ENCODE measurements at regions not wholly inside any gene's neighbourhood (a gene's known extent, or its start where the extent isn't known, plus 50 kb on each side); places are given as distances from the start of the nearest gene placed in this dataset.

DNA sequence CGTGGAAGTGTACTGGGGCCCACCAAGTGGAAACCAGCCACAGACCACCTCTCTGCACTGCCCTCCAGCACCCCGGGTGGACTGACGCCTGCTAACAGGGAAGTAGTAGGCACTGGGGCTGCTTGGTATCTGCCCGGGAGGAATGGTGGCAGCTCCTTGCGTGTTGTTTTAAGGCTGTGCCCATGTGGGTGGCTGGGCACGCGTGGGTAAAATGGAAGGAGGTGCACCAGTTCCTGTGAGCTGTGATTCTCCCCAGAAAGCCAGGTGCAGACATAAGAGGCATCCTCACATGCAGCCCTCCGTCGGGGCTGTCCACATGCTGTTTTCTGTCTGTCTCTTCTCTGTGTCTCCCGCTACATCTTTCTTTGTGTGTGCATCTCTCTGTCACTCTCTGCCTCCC is 122.3 kb downstream of the ENGASE start (continued):
- TF ChIP-seq, protein P1, sequence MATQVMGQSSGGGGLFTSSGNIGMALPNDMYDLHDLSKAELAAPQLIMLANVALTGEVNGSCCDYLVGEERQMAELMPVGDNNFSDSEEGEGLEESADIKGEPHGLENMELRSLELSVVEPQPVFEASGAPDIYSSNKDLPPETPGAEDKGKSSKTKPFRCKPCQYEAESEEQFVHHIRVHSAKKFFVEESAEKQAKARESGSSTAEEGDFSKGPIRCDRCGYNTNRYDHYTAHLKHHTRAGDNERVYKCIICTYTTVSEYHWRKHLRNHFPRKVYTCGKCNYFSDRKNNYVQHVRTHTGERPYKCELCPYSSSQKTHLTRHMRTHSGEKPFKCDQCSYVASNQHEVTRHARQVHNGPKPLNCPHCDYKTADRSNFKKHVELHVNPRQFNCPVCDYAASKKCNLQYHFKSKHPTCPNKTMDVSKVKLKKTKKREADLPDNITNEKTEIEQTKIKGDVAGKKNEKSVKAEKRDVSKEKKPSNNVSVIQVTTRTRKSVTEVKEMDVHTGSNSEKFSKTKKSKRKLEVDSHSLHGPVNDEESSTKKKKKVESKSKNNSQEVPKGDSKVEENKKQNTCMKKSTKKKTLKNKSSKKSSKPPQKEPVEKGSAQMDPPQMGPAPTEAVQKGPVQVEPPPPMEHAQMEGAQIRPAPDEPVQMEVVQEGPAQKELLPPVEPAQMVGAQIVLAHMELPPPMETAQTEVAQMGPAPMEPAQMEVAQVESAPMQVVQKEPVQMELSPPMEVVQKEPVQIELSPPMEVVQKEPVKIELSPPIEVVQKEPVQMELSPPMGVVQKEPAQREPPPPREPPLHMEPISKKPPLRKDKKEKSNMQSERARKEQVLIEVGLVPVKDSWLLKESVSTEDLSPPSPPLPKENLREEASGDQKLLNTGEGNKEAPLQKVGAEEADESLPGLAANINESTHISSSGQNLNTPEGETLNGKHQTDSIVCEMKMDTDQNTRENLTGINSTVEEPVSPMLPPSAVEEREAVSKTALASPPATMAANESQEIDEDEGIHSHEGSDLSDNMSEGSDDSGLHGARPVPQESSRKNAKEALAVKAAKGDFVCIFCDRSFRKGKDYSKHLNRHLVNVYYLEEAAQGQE (IDR thresholded peaks at IDR 0.05; ENCODE audit: low read depth) = no peak
- TF ChIP-seq ELF1 (IDR thresholded peaks at IDR 0.05; ENCODE audit: borderline replicate concordance, low read depth) = no peak
- TF ChIP-seq FOSL1 (IDR thresholded peaks at IDR 0.05; ENCODE audit: low read depth) = no peak

DNA sequence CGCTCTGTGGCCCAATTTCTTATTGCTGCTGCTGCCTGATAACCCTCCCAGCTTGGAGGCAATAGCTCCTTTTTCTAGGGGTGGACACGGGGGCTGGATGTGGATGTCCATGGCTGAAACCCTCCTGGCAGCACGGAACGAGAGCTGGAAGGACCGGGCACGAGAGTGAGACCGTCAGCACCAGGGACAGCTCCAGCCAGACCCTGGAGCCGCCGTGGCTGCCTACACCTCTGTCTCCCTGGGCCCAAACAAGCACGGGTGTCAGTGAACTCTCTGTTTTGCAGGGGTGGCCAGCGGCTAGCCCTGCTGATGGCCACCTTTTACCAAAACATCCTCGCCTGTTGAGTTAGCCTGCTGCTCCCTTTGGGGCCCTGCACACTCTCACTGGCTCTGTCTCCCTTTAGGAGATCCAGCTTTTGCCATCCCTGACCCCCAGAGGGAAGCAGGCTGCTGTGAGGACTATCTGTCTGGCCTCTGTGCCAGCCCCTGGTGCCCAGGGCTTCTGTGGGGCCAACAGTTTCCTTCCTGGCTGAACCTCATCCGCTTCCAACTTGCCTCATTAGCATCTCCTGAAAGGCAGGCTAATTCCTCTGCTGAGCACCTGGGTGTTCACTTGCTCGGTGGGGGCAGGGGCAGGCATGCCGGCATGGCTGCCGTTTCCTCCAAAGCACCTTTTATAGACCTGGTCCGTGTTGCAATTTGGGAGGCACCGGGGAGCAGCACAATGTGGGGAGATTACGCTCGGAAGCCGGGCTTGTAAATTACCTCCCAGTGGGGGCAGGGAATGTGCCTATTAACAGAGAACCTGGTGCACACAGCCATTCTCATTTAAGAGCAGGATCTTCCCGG is 118.1 kb downstream of the ENGASE start:
- Histone ChIP-seq H3K4me3 (replicated peaks in 1 of 2; ENCODE audit: low read depth in 1 of 2, low read length in 2 of 2) (no peak overlapping the region), H3K9ac (ENCODE audit: low read length) (no peak overlapping the region), H3K4me1 (ENCODE audit: control insufficient read depth in 1 of 2, insufficient read depth in 2 of 2, low read length in 2 of 2) (no peaks in the 10 kb centered on the region), H3K4me2 (ENCODE audit: low read length) (no peak overlapping the region), H2AFZ (ENCODE audit: low read depth, low read length, poor library complexity, severe bottlenecking) (no peak overlapping the region), H3K9me2 (ENCODE audit: insufficient read depth) (no peaks in the 10 kb centered on the region), H3K27me3 (ENCODE audit: insufficient read depth, low read length) (peaks cover 82% of the 10 kb centered on the region), H3K9me3 (ENCODE audit: control insufficient read depth in 1 of 2, insufficient read depth in 1 of 2, low read depth in 1 of 2, low read length in 2 of 2) (no peaks in the 10 kb centered on the region), H3K27ac (ENCODE audit: low read depth, low read length) (no peak overlapping the region), H4K20me1 (ENCODE audit: insufficient read depth) (no peaks in the 10 kb centered on the region), H3K36me3 (ENCODE audit: control insufficient read depth in 1 of 2, insufficient read depth in 2 of 2, low read length in 2 of 2) (no peaks in the 10 kb centered on the region), H3K79me2 (ENCODE audit: insufficient read depth, low read length) (no peaks in the 10 kb centered on the region)
- intact Hi-C loops (cut with micrococcal nuclease) = no loop called here
- no TSS peak for BruUV-seq (replicated peaks)
- DNase-seq (ENCODE audit: low read depth, low spot score) (no peak), ATAC-seq (no peak)
- POLR2A ChIA-PET = no interaction called here
- CTCF ChIA-PET = interaction anchor here (2.6 to 9.3 kb wide), 2 partner anchors 196 to 199 kb away, joined by 12 to 116 read pairs; no protein-coding TSS in a partner anchor
- RAD21 ChIA-PET (ENCODE audit: low non-redundant PET in 1 of 2, low total read pairs in 2 of 2, uncharacterized antibody in 2 of 2, unreplicated experiment in 2 of 2) = no interaction called here
- TF ChIP-seq CEBPB (IDR thresholded peaks at IDR 0.05; ENCODE audit: low read depth) = no peak
- TF ChIP-seq, protein P1 (IDR thresholded peaks at IDR 0.05; ENCODE audit: low read depth) = peak; percentile 91
